GM08714 (cell line): ENCODE measurements at regions not wholly inside any gene's neighbourhood (a gene's known extent, or its start where the extent isn't known, plus 50 kb on each side); places are given as distances from the start of the nearest gene placed in this dataset.

Experiments used
- H3K4me3 ChIP-seq: fragments of 200-500 bp; sonication (Bioruptor generic); 2 replicates; pipeline ENCODE4 v1.5.1; 2014; ENCODE audit warnings: mild to moderate bottlenecking, low read length, inconsistent platforms
- ZNF274 ChIP-seq: IDR thresholded peaks from 2 replicates; pipeline ENCODE4 v1.6.1; 2012; ENCODE audit warnings: mild to moderate bottlenecking, low read depth, low read length

DNA sequence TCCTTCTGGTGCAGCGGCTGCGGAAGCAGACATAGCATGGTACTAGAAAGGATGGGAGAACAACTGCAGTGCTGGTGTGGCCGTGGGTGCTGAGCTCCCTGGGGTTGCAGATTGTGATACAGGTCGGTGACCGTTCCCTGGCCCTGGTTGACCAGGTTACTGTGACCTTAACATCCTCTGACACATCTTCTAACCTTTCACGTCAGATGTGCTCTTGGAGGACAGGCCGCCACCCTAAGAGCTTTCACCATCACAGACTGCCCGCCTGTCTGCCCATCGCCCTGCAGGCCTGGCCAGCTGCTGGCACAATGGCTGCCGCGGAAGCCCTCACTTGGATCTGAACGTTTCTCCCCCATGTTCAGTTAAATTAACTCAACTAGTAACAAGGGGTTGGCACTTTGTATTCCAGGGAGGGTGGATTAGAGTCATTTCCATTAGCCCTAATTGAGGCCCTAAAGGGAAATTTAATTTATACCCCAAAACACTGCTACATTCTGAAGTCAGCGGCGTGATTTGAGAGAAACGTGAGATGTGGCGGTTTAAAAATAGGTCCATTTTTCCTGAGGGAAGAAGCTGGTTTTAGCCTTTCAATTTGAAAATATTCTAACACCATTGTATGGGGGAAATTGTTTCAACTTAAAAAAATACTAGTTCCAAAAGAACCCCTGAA is 443.9 kb upstream of the CDH4 start:
- H3K4me3 ChIP-seq: no peak overlapping the region
- no peak for TF ChIP-seq ZNF274

DNA sequence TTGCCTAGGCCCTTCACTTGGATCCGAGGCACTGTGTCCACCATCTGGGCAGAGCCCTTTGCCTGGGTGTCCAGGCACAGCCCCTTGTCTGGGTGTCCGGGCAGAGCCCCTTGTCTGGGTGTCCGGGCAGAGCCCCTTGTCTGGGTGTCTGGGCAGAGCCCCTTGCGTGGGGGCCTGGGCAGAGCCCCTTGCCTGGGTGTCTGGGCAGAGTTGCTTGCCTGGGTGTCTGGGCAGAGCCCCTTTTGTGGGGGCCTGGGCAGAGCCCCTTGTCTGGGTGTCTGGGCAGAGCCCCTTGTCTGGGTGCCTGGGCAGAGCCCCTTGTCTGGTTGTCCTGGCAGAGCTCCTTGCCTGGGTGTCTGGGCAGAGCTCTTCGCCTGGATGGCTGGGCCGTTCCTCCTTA is 443.4 kb upstream of the CDH4 start:
- no peak overlapping the region for H3K4me3 ChIP-seq
- no peak for TF ChIP-seq ZNF274

DNA sequence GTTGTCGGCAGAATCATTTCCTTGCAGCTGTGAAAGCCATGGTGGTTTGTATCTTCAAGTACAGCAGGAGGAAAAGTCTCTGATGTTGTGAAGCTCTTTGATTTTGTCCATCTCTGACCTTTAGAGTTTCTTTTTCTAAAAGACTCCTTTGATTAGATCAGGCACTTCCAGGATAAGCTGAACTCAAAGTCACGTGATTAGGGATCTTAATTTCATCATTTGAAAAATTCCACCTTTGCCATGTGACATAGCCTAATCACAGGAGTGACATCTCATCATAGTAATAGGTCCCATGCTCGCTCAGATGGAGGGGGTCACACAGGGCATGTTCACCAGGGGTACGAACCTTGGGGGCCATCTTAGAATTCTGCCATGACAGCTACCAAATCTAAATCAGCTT is 441.5 kb upstream of the CDH4 start:
- TF ChIP-seq ZNF274: no peak

GRCh38 chr20:60812561-60812960 is 439.5 kb upstream of the CDH4 start:
- TF ChIP-seq ZNF274: no peak
- no peak overlapping the region for H3K4me3 ChIP-seq

More for the DNA sequence above, 441.5 kb upstream of the CDH4 start:
- no peak overlapping the region for H3K4me3 ChIP-seq

GRCh38 chr20:60813066-60813465 is 439.0 kb upstream of the CDH4 start:
- no peak for TF ChIP-seq ZNF274
- no peak overlapping the region for H3K4me3 ChIP-seq

- TF ChIP-seq ZNF274: no peak
- H3K4me3 ChIP-seq: no peak overlapping the region
These were observed 436.4 kb upstream of the CDH4 start for GRCh38 chr20:60815656-60816055.

DNA sequence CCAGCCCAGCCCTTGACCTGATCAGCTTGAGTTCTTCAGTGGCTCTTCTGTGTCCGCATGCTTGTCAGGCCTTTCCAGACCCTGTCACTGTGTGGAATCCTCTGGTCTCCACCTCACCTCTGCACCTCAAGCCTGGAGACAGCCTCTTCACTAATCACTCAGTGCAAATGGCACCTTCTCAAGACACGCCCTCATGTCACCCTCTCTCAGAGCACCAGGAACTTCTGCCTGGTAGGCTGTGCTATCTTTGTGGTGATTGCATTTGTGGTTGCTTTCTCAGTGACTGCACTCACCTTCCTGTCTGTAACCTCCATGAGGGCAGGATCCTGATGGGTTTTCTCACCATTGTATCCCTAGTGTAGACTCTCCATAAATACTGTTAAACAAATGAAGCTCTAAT is 435.2 kb upstream of the CDH4 start:
- H3K4me3 ChIP-seq: no peak overlapping the region
- no peak for TF ChIP-seq ZNF274

- no peak overlapping the region for H3K4me3 ChIP-seq
- no peak for TF ChIP-seq ZNF274
These were observed 434.2 kb upstream of the CDH4 start for GRCh38 chr20:60817891-60818290.

DNA sequence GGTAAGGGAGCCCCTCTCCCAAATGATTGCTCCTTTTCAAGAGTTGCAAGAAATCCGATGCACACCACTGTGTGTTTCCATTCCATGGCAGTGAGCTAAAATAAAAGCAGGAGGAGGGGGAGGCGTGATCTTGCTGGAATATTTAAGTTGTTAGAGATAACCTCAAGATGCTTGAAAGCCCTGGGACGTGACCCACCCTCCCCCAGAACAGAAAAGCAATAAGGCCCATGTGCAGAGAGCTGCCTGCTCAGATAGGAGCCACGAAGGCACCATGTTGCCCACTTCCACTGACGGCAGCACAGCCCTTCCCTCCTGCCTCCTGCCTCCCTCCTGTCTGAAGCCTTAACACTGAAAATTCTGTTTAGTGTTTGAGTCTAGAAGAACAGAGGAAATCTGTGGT is 432.6 kb upstream of the CDH4 start:
- H3K4me3 ChIP-seq: no peak overlapping the region
- TF ChIP-seq ZNF274: no peak

- no peak overlapping the region for H3K4me3 ChIP-seq
- TF ChIP-seq ZNF274: no peak
These were observed 431.9 kb upstream of the CDH4 start for GRCh38 chr20:60820149-60820548.

- no peak for TF ChIP-seq ZNF274
- H3K4me3 ChIP-seq: no peak overlapping the region
These were observed 431.1 kb upstream of the CDH4 start for GRCh38 chr20:60820918-60821317.

- TF ChIP-seq ZNF274: no peak
- no peak overlapping the region for H3K4me3 ChIP-seq
These were observed 429.1 kb upstream of the CDH4 start for GRCh38 chr20:60822699-60823607.

GRCh38 chr20:60835876-60836275 is 416.2 kb upstream of the CDH4 start:
- TF ChIP-seq ZNF274: no peak
- no peak overlapping the region for H3K4me3 ChIP-seq

DNA sequence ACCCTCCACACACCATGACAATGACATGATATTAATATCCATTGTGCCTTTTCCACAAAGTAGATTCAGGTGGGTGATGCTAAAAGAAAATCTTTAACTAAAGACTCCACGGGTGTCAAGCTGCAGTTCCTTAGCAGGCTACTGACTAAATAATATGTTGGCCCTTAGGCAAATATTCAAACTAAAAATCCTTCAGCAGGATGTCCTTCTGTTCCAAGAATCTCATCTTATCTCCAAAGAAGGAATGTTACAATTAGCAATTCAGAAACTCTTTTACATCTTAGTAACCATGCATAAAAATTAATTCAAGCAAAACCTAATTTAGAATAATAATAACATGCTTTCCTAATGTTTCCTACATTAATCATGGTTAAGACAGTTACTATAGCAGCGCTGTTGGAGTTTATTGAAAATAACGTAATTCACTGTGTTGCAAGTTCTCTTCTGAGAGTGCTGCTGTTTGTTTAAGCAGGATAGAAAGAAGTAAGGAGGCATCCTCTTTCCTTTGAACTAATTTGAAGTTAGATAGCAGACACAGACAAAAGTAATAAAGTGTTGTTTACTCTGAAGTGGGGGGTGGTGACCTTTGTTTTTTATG is 414.8 kb upstream of the CDH4 start:
- no peak overlapping the region for H3K4me3 ChIP-seq

DNA sequence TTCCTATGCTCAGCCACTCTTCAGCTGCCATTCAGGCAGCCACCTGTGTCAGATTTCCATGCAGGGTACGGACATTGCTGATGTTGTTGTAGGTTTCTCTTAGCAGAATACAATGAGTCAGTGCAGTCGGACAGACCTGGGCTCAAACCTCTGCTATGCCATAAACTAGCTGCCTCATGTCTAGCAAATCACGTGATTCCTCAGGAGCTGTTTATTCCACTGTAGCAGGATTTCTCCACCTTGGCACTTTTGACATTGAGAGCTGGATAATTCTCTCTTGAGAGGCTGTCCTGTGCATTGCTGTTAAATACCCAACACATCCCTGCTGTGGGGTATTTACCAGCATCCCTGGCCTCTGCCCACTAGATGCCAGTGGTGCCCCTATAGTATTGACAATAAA is 413.8 kb upstream of the CDH4 start:
- no peak for TF ChIP-seq ZNF274

More for the DNA sequence above, 414.8 kb upstream of the CDH4 start:
- TF ChIP-seq ZNF274: no peak

More for the DNA sequence above, 413.8 kb upstream of the CDH4 start:
- no peak overlapping the region for H3K4me3 ChIP-seq
